GM12878 (cell line): ENCODE measurements at regions not wholly inside any gene's neighbourhood (a gene's known extent, or its start where the extent isn't known, plus 50 kb on each side); places are given as distances from the start of the nearest gene placed in this dataset.

ENCODE experiments used
- ATAC-seq: fragments of 200-7000 bp; cut with Tn5 transposase; 3 replicates; pipeline ENCODE4 v1.9.1; 2020; ENCODE audit warnings: mild to moderate bottlenecking, moderate library complexity
- BruUV-seq: library from RNA; stranded (reverse); fragments of 400-500 nt; replicated peaks from 2 replicates; lab custom pipeline; 2021; lab: Mats Ljungman, UMichigan
- CTCF ChIA-PET: fragments of 300-600 bp; sonication (Branson Sonifier 250); formaldehyde crosslinking; extraction: SDS; loops from one replicate; lab custom pipeline; 2021; ENCODE audit warnings: inconsistent platforms; lab: Yijun Ruan, JAX
- POLR2A ChIA-PET: fragments of 350-600 bp; formaldehyde crosslinking; extraction: SDS; loops from one replicate; lab custom pipeline; 2021; ENCODE audit warnings: inconsistent platforms; lab: Charles Lee
- RAD21 ChIA-PET: fragments of 300-600 bp; sonication (Branson Sonifier 250); formaldehyde crosslinking; loops from one replicate; lab custom pipeline; 2023; ENCODE audit warnings: antibody characterized with exemption; ENCODE audit not compliant: unreplicated experiment; lab: Charles Lee
- SMC1A ChIA-PET: fragments of 300-600 bp; sonication (Branson Sonifier 250); formaldehyde crosslinking; loops from one replicate; lab custom pipeline; 2023; ENCODE audit not compliant: unreplicated experiment, uncharacterized antibody; lab: Charles Lee
- DNase-seq: peaks from one replicate; pipeline ENCODE4 v3.0.0-alpha.2; 2011; ENCODE audit warnings: low read depth, low spot score
- FAIRE-seq: peaks from 3 replicates; lab custom pipeline; 2011; peaks lifted over from hg19 to GRCh38; lab: Jason Lieb, UNC
- H2AFZ ChIP-seq: 2 replicates; pipeline ENCODE4 v1.6.0; 2011; ENCODE audit warnings: low read depth, low read length, control low read depth; ENCODE audit not compliant: control insufficient read depth
- H3K27ac ChIP-seq: 2 replicates; pipeline ENCODE4 v1.5.1; 2011; ENCODE audit warnings: control low read depth; ENCODE audit not compliant: control insufficient read depth, insufficient read depth
- H3K27me3 ChIP-seq, 2 experiments: replicated peaks in 1 of 2; 2 replicates each; pipeline versions ENCODE4 v1.6.0 to v1.6.1; 2011; ENCODE audit warnings: low read length in 1 of 2; ENCODE audit not compliant: control insufficient read depth in 2 of 2, insufficient read depth in 2 of 2
- H3K36me3 ChIP-seq, 2 experiments: 2 replicates each; pipeline ENCODE4 v1.5.1; 2011; ENCODE audit warnings: low read length in 1 of 2; ENCODE audit not compliant: control insufficient read depth in 2 of 2, insufficient read depth in 2 of 2
- H3K4me1 ChIP-seq: 2 replicates; pipeline ENCODE4 v1.6.1; 2011; ENCODE audit warnings: mild to moderate bottlenecking, low read length, moderate library complexity, mixed read lengths; ENCODE audit not compliant: control insufficient read depth, insufficient read depth
- H3K4me2 ChIP-seq: 2 replicates; pipeline ENCODE4 v1.6.0; 2011; ENCODE audit warnings: control low read depth; ENCODE audit not compliant: control insufficient read depth, insufficient read depth
- H3K4me3 ChIP-seq: fragments of 200-600 bp; sonication (generic); 2 replicates; pipeline ENCODE4 v1.5.1; 2016
- H3K79me2 ChIP-seq: 2 replicates; pipeline ENCODE4 v1.6.0; 2011; ENCODE audit warnings: low read length; ENCODE audit not compliant: control insufficient read depth, insufficient read depth
- H3K9ac ChIP-seq: 2 replicates; pipeline ENCODE4 v1.8.0; 2011; ENCODE audit warnings: low read length, control low read depth, mixed read lengths; ENCODE audit not compliant: control insufficient read depth, insufficient read depth
- H3K9me3 ChIP-seq: replicated peaks from 3 replicates; pipeline ENCODE4 v1.5.1; 2011; ENCODE audit warnings: mild to moderate bottlenecking, low read length; ENCODE audit not compliant: control insufficient read depth, insufficient read depth
- H4K20me1 ChIP-seq: 2 replicates; pipeline ENCODE4 v1.6.0; 2011; ENCODE audit not compliant: control insufficient read depth, insufficient read depth
- BHLHE40 ChIP-seq, 2 experiments: fragments of 450-650 bp in 1 of 2; IDR thresholded peaks; 2 replicates each; pipeline ENCODE4 v1.6.1; 2011 to 2017; ENCODE audit warnings: low read depth in 2 of 2, borderline replicate concordance in 1 of 2, improper control_type of control experiment in 1 of 2, low read length in 1 of 2, mild to moderate bottlenecking in 1 of 2
- CHD1 ChIP-seq: IDR thresholded peaks from 2 replicates; pipeline ENCODE4 v1.6.1; 2012; ENCODE audit warnings: low read depth, low read length, improper control_type of control experiment
- CHD4 ChIP-seq: fragments of 200-600 bp; sonication (generic); IDR thresholded peaks from 2 replicates; pipeline ENCODE4 v1.6.1; 2016; ENCODE audit warnings: mild to moderate bottlenecking
- DPF2 ChIP-seq: fragments of 450-650 bp; IDR thresholded peaks from 2 replicates; pipeline ENCODE4 v1.6.1; 2017; ENCODE audit warnings: mild to moderate bottlenecking
- E2F4 ChIP-seq: IDR thresholded peaks from 2 replicates; pipeline ENCODE4 v1.6.1; 2012; ENCODE audit warnings: low read depth, low read length, improper control_type of control experiment
- FOS ChIP-seq: IDR thresholded peaks from 3 replicates; pipeline ENCODE4 v1.6.1; 2011; ENCODE audit warnings: borderline replicate concordance; ENCODE audit not compliant: insufficient read length; ENCODE audit errors: extremely low read depth
- HCFC1 ChIP-seq: fragments of 150-350 bp; IDR thresholded peaks from 2 replicates; pipeline ENCODE4 v1.6.1; 2014; ENCODE audit warnings: low read length
- MTA2 ChIP-seq: fragments of 450-650 bp; IDR thresholded peaks from 2 replicates; pipeline ENCODE4 v1.6.1; 2016; ENCODE audit warnings: low read depth, mild to moderate bottlenecking, moderate library complexity
- NFYB ChIP-seq: IDR thresholded peaks from 2 replicates; pipeline ENCODE4 v1.6.1; 2011; ENCODE audit warnings: low read depth, mild to moderate bottlenecking, low read length, improper control_type of control experiment, moderate library complexity; ENCODE audit not compliant: insufficient read depth
- NKRF ChIP-seq: fragments of 450-650 bp; conservative IDR thresholded peaks from 2 replicates; pipeline ENCODE4 v1.6.1; 2017; ENCODE audit warnings: mild to moderate bottlenecking, moderate library complexity
- NR2F1 ChIP-seq: fragments of 450-650 bp; conservative IDR thresholded peaks from 2 replicates; pipeline ENCODE4 v1.6.1; 2017; ENCODE audit warnings: mild to moderate bottlenecking
- PAX5 ChIP-seq: IDR thresholded peaks from 2 replicates; pipeline ENCODE4 v1.6.1; 2011; ENCODE audit warnings: low read depth, low read length, borderline replicate concordance
- PML ChIP-seq: IDR thresholded peaks from 2 replicates; pipeline ENCODE4 v1.6.1; 2012; ENCODE audit warnings: low read length, inconsistent platforms
- POLR2AphosphoS2 ChIP-seq: IDR thresholded peaks from 2 replicates; pipeline ENCODE4 v1.6.1; 2011; ENCODE audit warnings: low read depth, mild to moderate bottlenecking, low read length, improper control_type of control experiment, moderate library complexity
- SIN3A ChIP-seq: IDR thresholded peaks from 2 replicates; pipeline ENCODE4 v1.6.1; 2012; ENCODE audit warnings: low read depth, low read length, improper control_type of control experiment
- SREBF1 ChIP-seq: IDR thresholded peaks from 2 replicates; pipeline ENCODE4 v1.6.1; 2012; ENCODE audit warnings: mild to moderate bottlenecking, low read length
- TARDBP ChIP-seq: IDR thresholded peaks from 2 replicates; pipeline ENCODE4 v1.6.1; 2016; ENCODE audit warnings: borderline replicate concordance
- ZNF274 ChIP-seq: IDR thresholded peaks from one replicate; pipeline ENCODE4 v1.8.0; 2011; ENCODE audit not compliant: insufficient read length, insufficient read depth
- ZNF384 ChIP-seq: IDR thresholded peaks from 2 replicates; pipeline ENCODE4 v1.6.1; 2012; ENCODE audit warnings: low read depth, mild to moderate bottlenecking, low read length, improper control_type of control experiment, borderline replicate concordance
- WGBS: methylation state at CpG from one replicate; pipeline ENCODE4 v1.1.6; 2016; ENCODE audit warnings: low lambda C conversion rate; ENCODE audit not compliant: insufficient replicate concordance, insufficient coverage; ENCODE audit errors: missing lambda C conversion rate; 5-methylcytosine and 5-hydroxymethylcytosine counted together
- in situ Hi-C: fragments of 300-500 bp; cut with MboI; formaldehyde crosslinking; loops from 9 replicates; pipeline ENCODE4 v1.14.3; 2018; ENCODE audit warnings: mixed read lengths
- intact Hi-C: fragments of 100-400 bp; cut with micrococcal nuclease; formaldehyde crosslinking; loops from one replicate; pipeline ENCODE4 v1.14.2; 2022; ENCODE audit not compliant: unreplicated experiment
- TF ChIP-seq, protein P1 (sequence below): fragments of 150-350 bp; IDR thresholded peaks from 2 replicates; pipeline ENCODE4 v1.6.1; 2016; ENCODE audit warnings: low read depth, low read length

- FAIRE-seq: no peak
- SMC1A ChIA-PET: interaction anchor here (0.9 to 1.3 kb wide), 2 partner anchors 11 to 22 kb away, joined by 3 read pairs; no protein-coding TSS in a partner anchor
Observed at GRCh38 chr10:43997330-43997729, 348.6 kb upstream of the ZNF32 start.

More at GRCh38 chr10:43997330-43997729, 348.6 kb upstream of the ZNF32 start:
- Histone ChIP-seq H4K20me1 (no peaks in the 10 kb centered on the region), H3K9me3 (no peaks in the 10 kb centered on the region; the same call in 2 of the 3 replicates), H3K36me3 (no peaks in the 10 kb centered on the region), H3K27me3 (no peaks in the 10 kb centered on the region), H3K4me2 (no peak overlapping the region), H2AFZ (no peak overlapping the region), H3K4me3 (no peak overlapping the region), H3K79me2 (no peaks in the 10 kb centered on the region), H3K9ac (no peak overlapping the region), H3K27ac (no peak overlapping the region), H3K4me1 (no peaks in the 10 kb centered on the region)
- POLR2A ChIA-PET: interaction anchor here (0.6 to 0.7 kb wide), 2 partner anchors 12 to 243 kb away, joined by 3 read pairs; no protein-coding TSS in a partner anchor
- intact Hi-C loops (no loop called here), in situ Hi-C loops (no loop called here)
- ATAC-seq (no peak), DNase-seq (no peak)
- RAD21 ChIA-PET: interaction anchor here (1.3 kb wide), 1 partner anchor 13 kb away, joined by 4 read pairs; no protein-coding TSS in a partner anchor
- CTCF ChIA-PET: no interaction called here
- TF ChIP-seq SREBF1: no peak
- no peak for TF ChIP-seq E2F4
- no peak for TF ChIP-seq CHD4
- TF ChIP-seq POLR2AphosphoS2: no peak
- TF ChIP-seq PML: no peak
- no peak for TF ChIP-seq PAX5
- no peak for TF ChIP-seq FOS
- TF ChIP-seq MTA2: no peak
- TF ChIP-seq ZNF274: no peak
- no peak for TF ChIP-seq DPF2
- TF ChIP-seq SIN3A: no peak
- TF ChIP-seq, protein P1, sequence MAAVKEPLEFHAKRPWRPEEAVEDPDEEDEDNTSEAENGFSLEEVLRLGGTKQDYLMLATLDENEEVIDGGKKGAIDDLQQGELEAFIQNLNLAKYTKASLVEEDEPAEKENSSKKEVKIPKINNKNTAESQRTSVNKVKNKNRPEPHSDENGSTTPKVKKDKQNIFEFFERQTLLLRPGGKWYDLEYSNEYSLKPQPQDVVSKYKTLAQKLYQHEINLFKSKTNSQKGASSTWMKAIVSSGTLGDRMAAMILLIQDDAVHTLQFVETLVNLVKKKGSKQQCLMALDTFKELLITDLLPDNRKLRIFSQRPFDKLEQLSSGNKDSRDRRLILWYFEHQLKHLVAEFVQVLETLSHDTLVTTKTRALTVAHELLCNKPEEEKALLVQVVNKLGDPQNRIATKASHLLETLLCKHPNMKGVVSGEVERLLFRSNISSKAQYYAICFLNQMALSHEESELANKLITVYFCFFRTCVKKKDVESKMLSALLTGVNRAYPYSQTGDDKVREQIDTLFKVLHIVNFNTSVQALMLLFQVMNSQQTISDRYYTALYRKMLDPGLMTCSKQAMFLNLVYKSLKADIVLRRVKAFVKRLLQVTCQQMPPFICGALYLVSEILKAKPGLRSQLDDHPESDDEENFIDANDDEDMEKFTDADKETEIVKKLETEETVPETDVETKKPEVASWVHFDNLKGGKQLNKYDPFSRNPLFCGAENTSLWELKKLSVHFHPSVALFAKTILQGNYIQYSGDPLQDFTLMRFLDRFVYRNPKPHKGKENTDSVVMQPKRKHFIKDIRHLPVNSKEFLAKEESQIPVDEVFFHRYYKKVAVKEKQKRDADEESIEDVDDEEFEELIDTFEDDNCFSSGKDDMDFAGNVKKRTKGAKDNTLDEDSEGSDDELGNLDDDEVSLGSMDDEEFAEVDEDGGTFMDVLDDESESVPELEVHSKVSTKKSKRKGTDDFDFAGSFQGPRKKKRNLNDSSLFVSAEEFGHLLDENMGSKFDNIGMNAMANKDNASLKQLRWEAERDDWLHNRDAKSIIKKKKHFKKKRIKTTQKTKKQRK: no peak
- no peak for TF ChIP-seq HCFC1
- TF ChIP-seq NR2F1: no peak
- no peak for TF ChIP-seq ZNF384
- no peak for TF ChIP-seq NFYB
- no peak for TF ChIP-seq CHD1
- no peak for TF ChIP-seq TARDBP
- no peak for TF ChIP-seq BHLHE40 (IDR thresholded peaks at IDR 0.05; ENCODE audit: borderline replicate concordance in 1 of 2, low read depth in 2 of 2, low read length in 1 of 2)
- no peak for TF ChIP-seq NKRF
- 60% methylated on average over 3 of the region's 3 CpGs for WGBS
- BruUV-seq: no TSS peak
